H9 (cell line): ENCODE measurements at regions not wholly inside any gene's neighbourhood (a gene's known extent, or its start where the extent isn't known, plus 50 kb on each side); places are given as distances from the start of the nearest gene placed in this dataset.

Source experiments
- DNase-seq: peaks from one replicate; pipeline ENCODE4 v3.0.0-alpha.2; 2017
- H2AFZ ChIP-seq: one replicate; pipeline ENCODE4 v1.6.1; 2013; ENCODE audit warnings: mild to moderate bottlenecking, low read length, control low read depth, moderate library complexity
- H2AK5ac ChIP-seq: 2 replicates; pipeline ENCODE4 v1.6.1; 2013; ENCODE audit warnings: low read length, control low read depth, mixed read lengths; ENCODE audit not compliant: insufficient read length
- H2BK120ac ChIP-seq: one replicate; pipeline ENCODE4 v1.6.1; 2013; ENCODE audit warnings: low read depth, mild to moderate bottlenecking, low read length, control low read depth, inconsistent platforms; ENCODE audit not compliant: poor library complexity, severe bottlenecking
- H2BK12ac ChIP-seq: 2 replicates; pipeline ENCODE4 v1.6.1; 2013; ENCODE audit warnings: low read length, control low read depth, mixed read lengths, low read depth; ENCODE audit not compliant: insufficient read length
- H2BK15ac ChIP-seq: 2 replicates; pipeline ENCODE4 v1.6.1; 2013; ENCODE audit warnings: low read depth, low read length, control low read depth
- H2BK20ac ChIP-seq: one replicate; pipeline ENCODE4 v1.6.1; 2013; ENCODE audit warnings: low read depth, mild to moderate bottlenecking, low read length, control low read depth, inconsistent platforms; ENCODE audit not compliant: poor library complexity, severe bottlenecking
- H2BK5ac ChIP-seq: 2 replicates; pipeline ENCODE4 v1.6.1; 2013; ENCODE audit warnings: low read length, control low read depth, mixed read lengths; ENCODE audit not compliant: insufficient read length
- H3K14ac ChIP-seq: 2 replicates; pipeline ENCODE4 v1.6.1; 2013; ENCODE audit warnings: low read length, control low read depth; ENCODE audit not compliant: insufficient read depth
- H3K18ac ChIP-seq: 2 replicates; pipeline ENCODE4 v1.6.1; 2013; ENCODE audit warnings: low read depth, mild to moderate bottlenecking, mixed read lengths, low read length, control low read depth; ENCODE audit not compliant: insufficient read length
- H3K23ac ChIP-seq: 2 replicates; pipeline ENCODE4 v1.6.1; 2013; ENCODE audit warnings: low read length, control low read depth, mixed read lengths, low read depth; ENCODE audit not compliant: insufficient read length
- H3K23me2 ChIP-seq: 2 replicates; pipeline ENCODE4 v1.6.1; 2013; ENCODE audit warnings: low read depth, mild to moderate bottlenecking, mixed read lengths, low read length, control low read depth; ENCODE audit not compliant: insufficient read length, poor library complexity, severe bottlenecking
- H3K27ac ChIP-seq: 2 replicates; pipeline ENCODE4 v1.5.1; 2013; ENCODE audit warnings: low read length, control low read depth, mixed read lengths, low read depth; ENCODE audit not compliant: insufficient read length
- H3K27me3 ChIP-seq: 2 replicates; pipeline ENCODE4 v1.6.1; 2013; ENCODE audit warnings: low read length, control low read depth, inconsistent platforms; ENCODE audit not compliant: insufficient read depth
- H3K4ac ChIP-seq: 2 replicates; pipeline ENCODE4 v1.6.1; 2013; ENCODE audit warnings: low read depth, mild to moderate bottlenecking, control low read depth, inconsistent platforms, low read length, moderate library complexity
- H3K4me1 ChIP-seq: 2 replicates; pipeline ENCODE4 v1.6.1; 2013; ENCODE audit warnings: low read length, control low read depth, inconsistent platforms; ENCODE audit not compliant: insufficient read depth
- H3K4me2 ChIP-seq: 2 replicates; pipeline ENCODE4 v1.6.1; 2013; ENCODE audit warnings: low read length, control low read depth, mixed read lengths; ENCODE audit not compliant: insufficient read length, insufficient read depth
- H3K56ac ChIP-seq: 2 replicates; pipeline ENCODE4 v1.6.1; 2013; ENCODE audit warnings: low read depth, mild to moderate bottlenecking, mixed read lengths, low read length, control low read depth; ENCODE audit not compliant: insufficient read length
- H3K79me1 ChIP-seq: 2 replicates; pipeline ENCODE4 v1.6.1; 2013; ENCODE audit warnings: low read depth, mild to moderate bottlenecking, moderate library complexity, low read length, control low read depth, inconsistent platforms; ENCODE audit not compliant: insufficient read depth, poor library complexity, severe bottlenecking
- H3K79me2 ChIP-seq: 2 replicates; pipeline ENCODE4 v1.6.1; 2013; ENCODE audit warnings: low read length, control low read depth, inconsistent platforms; ENCODE audit not compliant: insufficient read depth
- H3K9ac ChIP-seq: 2 replicates; pipeline ENCODE4 v1.6.1; 2013; ENCODE audit warnings: low read length, control low read depth, mixed read lengths; ENCODE audit not compliant: insufficient read length; ENCODE audit errors: extremely low read depth
- H3K9me3 ChIP-seq: one replicate; pipeline ENCODE4 v1.6.1; 2013; ENCODE audit warnings: low read depth, low read length, inconsistent platforms; ENCODE audit not compliant: control insufficient read depth
- H3T11ph ChIP-seq: one replicate; pipeline ENCODE4 v1.6.1; 2013; ENCODE audit warnings: mild to moderate bottlenecking, low read length, control low read depth, inconsistent platforms
- H4K20me1 ChIP-seq: one replicate; pipeline ENCODE4 v1.6.1; 2013; ENCODE audit not compliant: control insufficient read depth, insufficient read length, insufficient read depth
- H4K5ac ChIP-seq: 2 replicates; pipeline ENCODE4 v1.6.1; 2013; ENCODE audit warnings: low read depth, mild to moderate bottlenecking, mixed read lengths, low read length, control low read depth; ENCODE audit not compliant: insufficient read length
- H4K8ac ChIP-seq: replicated peaks from 2 replicates; pipeline ENCODE4 v1.6.1; 2013; ENCODE audit warnings: low read length, control low read depth, mixed read lengths, low read depth; ENCODE audit not compliant: insufficient read length
- H4K91ac ChIP-seq: 2 replicates; pipeline ENCODE4 v1.6.1; 2013; ENCODE audit warnings: low read depth, mild to moderate bottlenecking, moderate library complexity, mixed read lengths, low read length, control low read depth; ENCODE audit not compliant: insufficient read length
- H3K27ac Mint-ChIP-seq, 3 experiments: 2 replicates in 2 of 3; 3 replicates in 1 of 3; pipeline ENCODE4 v1.8.0; 2020 to 2021; ENCODE audit warnings: mixed read lengths in 3 of 3, mild to moderate bottlenecking in 1 of 3, moderate library complexity in 1 of 3
- H3K27me3 Mint-ChIP-seq: 2 replicates; pipeline ENCODE4 v1.8.0; 2021; ENCODE audit warnings: low read depth, mild to moderate bottlenecking, moderate library complexity, mixed read lengths
- H3K36me3 Mint-ChIP-seq, 3 experiments: 2 replicates in 2 of 3; 3 replicates in 1 of 3; pipeline ENCODE4 v1.8.0; 2020 to 2021; ENCODE audit warnings: low read depth in 3 of 3, mixed read lengths in 3 of 3; ENCODE audit not compliant: insufficient read depth in 1 of 3
- H3K4me1 Mint-ChIP-seq, 2 experiments: 2 replicates each; pipeline ENCODE4 v1.8.0; 2020; ENCODE audit warnings: mixed read lengths in 2 of 2
- H3K4me3 Mint-ChIP-seq, 2 experiments: 2 replicates in 1 of 2; 3 replicates in 1 of 2; pipeline ENCODE4 v1.8.0; 2020 to 2021; ENCODE audit warnings: mild to moderate bottlenecking in 2 of 2, mixed read lengths in 2 of 2, moderate library complexity in 1 of 2
- H3K9me3 Mint-ChIP-seq, 2 experiments: 2 replicates in 1 of 2; 3 replicates in 1 of 2; pipeline ENCODE4 v1.8.0; 2020; ENCODE audit warnings: mild to moderate bottlenecking in 2 of 2, mixed read lengths in 2 of 2, moderate library complexity in 1 of 2
- WGBS: extraction: QIAGEN DNeasy Blood & Tissue Kit; methylation state at CpG from one replicate; pipeline ENCODE4 v1.1.7; 2013; ENCODE audit warnings: missing lambda C conversion rate, low lambda C conversion rate, mixed read lengths; ENCODE audit not compliant: insufficient read length; ENCODE audit errors: extremely low coverage; 5-methylcytosine and 5-hydroxymethylcytosine counted together
- TF ChIP-seq, protein P1 (sequence below): fragments of 200-600 bp; sonication (generic); conservative IDR thresholded peaks from 3 replicates; pipeline ENCODE4 v1.8.0; 2021; ENCODE audit warnings: antibody characterized with exemption, mild to moderate bottlenecking

DNA sequence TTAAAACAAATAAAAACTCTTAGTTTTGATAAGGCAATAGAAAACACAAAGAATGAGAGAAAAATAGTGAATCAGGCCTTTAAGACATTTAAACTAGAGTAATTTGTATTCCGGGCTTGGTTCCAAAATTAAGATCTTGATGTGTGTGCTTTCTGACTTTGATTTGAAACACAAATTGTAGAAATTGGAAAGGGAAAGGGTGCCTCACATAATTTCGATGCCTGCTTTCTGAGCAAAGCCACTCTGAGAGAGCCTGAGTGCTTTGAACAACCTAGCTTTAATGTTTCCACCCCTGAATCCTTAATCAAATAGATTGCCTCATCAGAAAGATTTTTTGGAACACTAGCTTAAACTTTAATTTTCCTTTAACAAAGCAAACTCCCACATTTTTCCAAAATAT, 666.8 kb downstream of the PCDH18 start:
- DNase-seq: no peak
- H3K18ac ChIP-seq: no peak overlapping the region
- H4K20me1 ChIP-seq: no peaks in the 10 kb centered on the region
- H3K4me3 Mint-ChIP-seq: no peak overlapping the region
- H4K8ac ChIP-seq: no peak overlapping the region
- no peak overlapping the region for H4K5ac ChIP-seq
- H3K4me2 ChIP-seq: no peak overlapping the region
- no peak overlapping the region for H2BK5ac ChIP-seq
- H3K36me3 Mint-ChIP-seq: no peaks in the 10 kb centered on the region
- no peaks in the 10 kb centered on the region for H3K23me2 ChIP-seq
- no peak overlapping the region for H3K4ac ChIP-seq
- no peak overlapping the region for H3K27ac ChIP-seq
- H3K14ac ChIP-seq: no peak overlapping the region
- H2BK20ac ChIP-seq: no peak overlapping the region
- H3K4me1 ChIP-seq: no peaks in the 10 kb centered on the region
- no peak overlapping the region for H2BK12ac ChIP-seq
- no CpG with 5 or more reads among the region's 2 CpGs for WGBS
- H3K9me3 ChIP-seq: no peaks in the 10 kb centered on the region
- H3K23ac ChIP-seq: no peak overlapping the region
- peaks cover 5 to 9% of the 10 kb centered on the region in 2 experiments for H3K4me1 Mint-ChIP-seq
- TF ChIP-seq, protein P1, sequence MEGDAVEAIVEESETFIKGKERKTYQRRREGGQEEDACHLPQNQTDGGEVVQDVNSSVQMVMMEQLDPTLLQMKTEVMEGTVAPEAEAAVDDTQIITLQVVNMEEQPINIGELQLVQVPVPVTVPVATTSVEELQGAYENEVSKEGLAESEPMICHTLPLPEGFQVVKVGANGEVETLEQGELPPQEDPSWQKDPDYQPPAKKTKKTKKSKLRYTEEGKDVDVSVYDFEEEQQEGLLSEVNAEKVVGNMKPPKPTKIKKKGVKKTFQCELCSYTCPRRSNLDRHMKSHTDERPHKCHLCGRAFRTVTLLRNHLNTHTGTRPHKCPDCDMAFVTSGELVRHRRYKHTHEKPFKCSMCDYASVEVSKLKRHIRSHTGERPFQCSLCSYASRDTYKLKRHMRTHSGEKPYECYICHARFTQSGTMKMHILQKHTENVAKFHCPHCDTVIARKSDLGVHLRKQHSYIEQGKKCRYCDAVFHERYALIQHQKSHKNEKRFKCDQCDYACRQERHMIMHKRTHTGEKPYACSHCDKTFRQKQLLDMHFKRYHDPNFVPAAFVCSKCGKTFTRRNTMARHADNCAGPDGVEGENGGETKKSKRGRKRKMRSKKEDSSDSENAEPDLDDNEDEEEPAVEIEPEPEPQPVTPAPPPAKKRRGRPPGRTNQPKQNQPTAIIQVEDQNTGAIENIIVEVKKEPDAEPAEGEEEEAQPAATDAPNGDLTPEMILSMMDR: no peak
- no peak overlapping the region for H2AK5ac ChIP-seq
- H2AFZ ChIP-seq: no peak overlapping the region
- no peaks in the 10 kb centered on the region for H3K27me3 ChIP-seq
- no peaks in the 10 kb centered on the region for H3K79me1 ChIP-seq
- H3K9ac ChIP-seq: no peak overlapping the region
- no peak overlapping the region for H4K91ac ChIP-seq
- peak overlapping the region in 1 of 3 experiments; percentile 68; a peak in 1 of 7 replicates for H3K27ac Mint-ChIP-seq
- H2BK120ac ChIP-seq: no peak overlapping the region
- H3T11ph ChIP-seq: no peak overlapping the region
- no peaks in the 10 kb centered on the region for H3K9me3 Mint-ChIP-seq
- no peak overlapping the region for H3K56ac ChIP-seq
- no peak overlapping the region for H2BK15ac ChIP-seq
- no peaks in the 10 kb centered on the region for H3K27me3 Mint-ChIP-seq
- no peaks in the 10 kb centered on the region for H3K79me2 ChIP-seq
